NCI-H1436 treated with DMSO at 0.1 percent for 48 hours (cell line): ENCODE measurements at regions not wholly inside any gene's neighbourhood (a gene's known extent, or its start where the extent isn't known, plus 50 kb on each side); places are given as distances from the start of the nearest gene placed in this dataset.

Experiments used
- DNase-seq: peaks from one replicate; lab custom pipeline; 2025; lab: John Stamatoyannopoulos, UW

GRCh38 chr6:137779982-137780381, 87.1 kb upstream of the TNFAIP3 start:
- no peak for DNase-seq

- no peak for DNase-seq
Observed at GRCh38 chr6:137780447-137781034, 86.5 kb upstream of the TNFAIP3 start.

- DNase-seq = no peak
Observed at GRCh38 chr6:137781639-137782038, 85.4 kb upstream of the TNFAIP3 start.

GRCh38 chr6:137782166-137783039, 84.7 kb upstream of the TNFAIP3 start:
- no peak for DNase-seq

GRCh38 chr6:137783710-137784109, 83.3 kb upstream of the TNFAIP3 start:
- DNase-seq = no peak

- no peak for DNase-seq
Observed at GRCh38 chr6:137784583-137784982, 82.5 kb upstream of the TNFAIP3 start.

- no peak for DNase-seq
Observed at GRCh38 chr6:137787016-137787415, 80.0 kb upstream of the TNFAIP3 start.

GRCh38 chr6:137788248-137788647, 78.8 kb upstream of the TNFAIP3 start:
- no peak for DNase-seq

- no peak for DNase-seq
Observed at GRCh38 chr6:137791281-137792159, 75.5 kb upstream of the TNFAIP3 start.

- DNase-seq = no peak
Observed at GRCh38 chr6:137792160-137793033, 74.7 kb upstream of the TNFAIP3 start.

- DNase-seq = no peak
Observed at GRCh38 chr6:137793805-137794515, 73.1 kb upstream of the TNFAIP3 start.

GRCh38 chr6:137794516-137795201, 72.4 kb upstream of the TNFAIP3 start:
- no peak for DNase-seq

GRCh38 chr6:137795501-137795900, 71.6 kb upstream of the TNFAIP3 start:
- DNase-seq = no peak

GRCh38 chr6:137798261-137798660, 68.8 kb upstream of the TNFAIP3 start:
- DNase-seq = no peak

- no peak for DNase-seq
Observed at GRCh38 chr6:137798846-137799245, 68.2 kb upstream of the TNFAIP3 start.

GRCh38 chr6:137799950-137800568, 67.0 kb upstream of the TNFAIP3 start:
- no peak for DNase-seq

- DNase-seq = no peak
Observed at GRCh38 chr6:137800762-137801161, 66.3 kb upstream of the TNFAIP3 start.

GRCh38 chr6:137801352-137802114, 65.5 kb upstream of the TNFAIP3 start:
- no peak for DNase-seq
